Smooth muscle cell (in vitro differentiated cells): ENCODE measurements at regions not wholly inside any gene's neighbourhood (a gene's known extent, or its start where the extent isn't known, plus 50 kb on each side); places are given as distances from the start of the nearest gene placed in this dataset.

Experiments used
- DNase-seq: peaks from one replicate; lab custom pipeline; 2025; ENCODE audit not compliant: unreplicated experiment; lab: John Stamatoyannopoulos, UW
- H2AFZ ChIP-seq: fragments of 200-600 bp; sonication (generic); 2 replicates; pipeline ENCODE4 v1.6.0; 2016; ENCODE audit warnings: antibody characterized with exemption, low read depth, mild to moderate bottlenecking
- H3F3A ChIP-seq: fragments of 200-600 bp; sonication (generic); 2 replicates; pipeline ENCODE4 v1.6.0; 2017; ENCODE audit warnings: antibody characterized with exemption, low read depth
- H3K27ac ChIP-seq: fragments of 200-600 bp; sonication (generic); 2 replicates; pipeline ENCODE4 v1.5.1; 2016; ENCODE audit warnings: low read depth, mild to moderate bottlenecking
- H3K27me3 ChIP-seq: fragments of 200-600 bp; sonication (generic); 2 replicates; pipeline ENCODE4 v1.6.1; 2016; ENCODE audit warnings: low read depth, mild to moderate bottlenecking
- H3K36me3 ChIP-seq: fragments of 200-600 bp; sonication (generic); 2 replicates; pipeline ENCODE4 v1.5.1; 2016; ENCODE audit warnings: low read depth
- H3K4me1 ChIP-seq: fragments of 200-600 bp; sonication (generic); 2 replicates; pipeline ENCODE4 v1.5.1; 2016; ENCODE audit warnings: low read depth
- H3K4me2 ChIP-seq: fragments of 200-600 bp; sonication (generic); 2 replicates; pipeline ENCODE4 v1.6.0; 2016; ENCODE audit warnings: mild to moderate bottlenecking
- H3K4me3 ChIP-seq: fragments of 200-600 bp; sonication (generic); 2 replicates; pipeline ENCODE4 v1.5.1; 2016; ENCODE audit warnings: mild to moderate bottlenecking
- H3K79me2 ChIP-seq: fragments of 200-600 bp; sonication (generic); 2 replicates; pipeline ENCODE4 v1.6.0; 2016; ENCODE audit warnings: low read depth, mild to moderate bottlenecking
- H3K9ac ChIP-seq: fragments of 200-600 bp; sonication (generic); 2 replicates; pipeline ENCODE4 v1.6.0; 2016; ENCODE audit warnings: low read depth
- H3K9me3 ChIP-seq: fragments of 200-600 bp; sonication (generic); replicated peaks from 2 replicates; pipeline ENCODE4 v1.5.1; 2016; ENCODE audit warnings: low read depth
- H4K20me1 ChIP-seq: fragments of 200-600 bp; sonication (generic); 2 replicates; pipeline ENCODE4 v1.6.0; 2016; ENCODE audit warnings: low read depth
- WGBS: methylation state at CpG from one replicate; pipeline ENCODE4 v1.1.7; 2016; ENCODE audit warnings: low lambda C conversion rate; 5-methylcytosine and 5-hydroxymethylcytosine counted together
- TF ChIP-seq, protein P1 (sequence below): fragments of 200-600 bp; sonication (generic); IDR thresholded peaks from 2 replicates; pipeline ENCODE4 v1.5.1; 2017; ENCODE audit warnings: borderline replicate concordance, mild to moderate bottlenecking, antibody characterized with exemption; ENCODE audit not compliant: insufficient read depth, poor library complexity, severe bottlenecking

DNA sequence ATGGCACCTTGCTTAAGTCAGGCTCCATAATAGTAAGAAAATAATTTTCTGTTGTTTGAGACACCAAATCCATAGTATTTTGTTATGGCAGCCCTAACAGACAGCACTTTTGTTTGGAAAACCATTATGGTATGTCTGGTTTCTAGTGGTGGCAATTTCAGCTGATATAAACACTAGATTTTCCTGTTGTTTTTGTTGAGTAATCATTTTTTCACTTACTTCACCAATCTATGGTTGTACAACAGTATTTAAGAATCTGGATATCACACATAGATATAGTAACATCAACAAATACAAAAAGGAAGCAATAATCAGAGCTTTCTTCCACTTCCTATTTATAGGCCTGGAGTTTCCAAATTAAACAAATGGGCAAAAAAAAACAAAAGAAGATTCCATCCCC, 725.8 kb upstream of the POM121L12 start:
- Histone ChIP-seq H3K4me2 (no peak overlapping the region), H3K36me3 (no peaks in the 10 kb centered on the region), H3K9ac (no peak overlapping the region), H3K4me1 (no peaks in the 10 kb centered on the region), H3F3A (no peaks in the 10 kb centered on the region), H4K20me1 (no peaks in the 10 kb centered on the region), H3K4me3 (no peak overlapping the region), H3K79me2 (no peaks in the 10 kb centered on the region), H2AFZ (no peak overlapping the region), H3K9me3 (no peaks in the 10 kb centered on the region), H3K27ac (no peak overlapping the region), H3K27me3 (no peaks in the 10 kb centered on the region)
- no peak for DNase-seq
- TF ChIP-seq, protein P1, sequence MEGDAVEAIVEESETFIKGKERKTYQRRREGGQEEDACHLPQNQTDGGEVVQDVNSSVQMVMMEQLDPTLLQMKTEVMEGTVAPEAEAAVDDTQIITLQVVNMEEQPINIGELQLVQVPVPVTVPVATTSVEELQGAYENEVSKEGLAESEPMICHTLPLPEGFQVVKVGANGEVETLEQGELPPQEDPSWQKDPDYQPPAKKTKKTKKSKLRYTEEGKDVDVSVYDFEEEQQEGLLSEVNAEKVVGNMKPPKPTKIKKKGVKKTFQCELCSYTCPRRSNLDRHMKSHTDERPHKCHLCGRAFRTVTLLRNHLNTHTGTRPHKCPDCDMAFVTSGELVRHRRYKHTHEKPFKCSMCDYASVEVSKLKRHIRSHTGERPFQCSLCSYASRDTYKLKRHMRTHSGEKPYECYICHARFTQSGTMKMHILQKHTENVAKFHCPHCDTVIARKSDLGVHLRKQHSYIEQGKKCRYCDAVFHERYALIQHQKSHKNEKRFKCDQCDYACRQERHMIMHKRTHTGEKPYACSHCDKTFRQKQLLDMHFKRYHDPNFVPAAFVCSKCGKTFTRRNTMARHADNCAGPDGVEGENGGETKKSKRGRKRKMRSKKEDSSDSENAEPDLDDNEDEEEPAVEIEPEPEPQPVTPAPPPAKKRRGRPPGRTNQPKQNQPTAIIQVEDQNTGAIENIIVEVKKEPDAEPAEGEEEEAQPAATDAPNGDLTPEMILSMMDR, result no peak

DNA sequence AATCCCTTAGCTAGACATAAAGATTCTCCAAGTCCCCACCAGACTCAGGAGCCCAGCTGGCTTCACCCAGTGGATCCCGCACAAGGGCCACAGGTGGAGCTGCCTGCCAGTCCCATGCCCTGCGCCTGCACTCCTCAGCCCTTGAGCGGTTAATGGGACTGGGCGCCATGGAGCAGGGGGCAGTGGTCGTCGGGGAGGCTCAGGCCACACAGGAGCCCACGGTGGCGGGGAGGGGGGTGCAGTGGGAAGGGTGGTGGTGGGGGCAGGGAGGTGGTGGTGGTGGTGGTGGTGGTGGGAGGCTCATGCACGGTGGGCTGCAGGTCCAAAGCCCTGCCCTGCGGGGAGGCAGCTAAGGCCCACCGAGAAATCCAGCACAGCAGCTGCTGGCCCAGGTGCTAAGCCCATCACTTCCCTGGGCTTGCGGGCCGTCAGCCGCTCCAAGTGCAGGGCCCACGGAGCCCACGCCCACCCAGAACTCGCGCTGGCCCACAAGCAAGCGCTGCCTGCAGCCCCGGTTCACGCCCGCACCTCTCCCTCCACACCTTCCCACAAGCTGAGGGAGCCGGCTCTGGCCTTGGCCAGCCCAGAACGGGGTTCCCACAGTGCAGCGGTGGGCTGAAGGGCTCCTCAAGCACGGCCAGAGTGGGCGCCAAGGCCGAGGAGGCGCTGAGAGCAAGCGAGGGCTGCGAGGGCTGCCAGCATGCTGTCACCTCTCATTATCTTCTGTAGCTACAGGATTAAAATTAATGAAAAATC, 732.5 kb upstream of the POM121L12 start:
- H3K9ac ChIP-seq, result no peak overlapping the region
- H4K20me1 ChIP-seq, result no peaks in the 10 kb centered on the region
- no peaks in the 10 kb centered on the region for H3K36me3 ChIP-seq
- no peaks in the 10 kb centered on the region for H3K27me3 ChIP-seq
- TF ChIP-seq, protein P1, result no peak
- H3K4me1 ChIP-seq, result no peaks in the 10 kb centered on the region
- H3K27ac ChIP-seq, result no peak overlapping the region
- H3K79me2 ChIP-seq, result no peaks in the 10 kb centered on the region
- no peaks in the 10 kb centered on the region for H3F3A ChIP-seq
- 96% methylated on average over 24 of the region's 31 CpGs for WGBS
- no peak overlapping the region for H2AFZ ChIP-seq
- H3K4me3 ChIP-seq, result no peak overlapping the region
- H3K4me2 ChIP-seq, result no peak overlapping the region
- no peak for DNase-seq
- no peaks in the 10 kb centered on the region for H3K9me3 ChIP-seq

DNA sequence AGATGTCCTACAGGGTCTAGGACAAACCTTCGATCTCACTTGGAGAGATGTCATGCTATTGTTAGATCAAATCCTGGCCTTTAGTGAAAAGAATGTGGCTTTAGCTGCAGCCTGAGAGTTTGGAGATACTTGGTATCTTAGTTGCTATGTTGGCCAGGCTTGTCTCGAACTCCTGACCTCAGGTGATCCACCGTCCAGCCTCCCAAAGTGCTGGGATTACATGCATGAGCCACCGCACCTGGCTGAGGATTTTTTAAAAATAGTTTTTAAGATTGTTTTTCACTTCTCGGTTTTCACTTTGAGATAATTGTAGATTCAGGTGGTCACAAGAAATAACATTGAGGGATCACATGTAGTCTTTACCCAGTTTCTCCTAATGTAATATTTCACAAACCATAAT, 738.3 kb upstream of the POM121L12 start:
- H3K36me3 ChIP-seq, result no peaks in the 10 kb centered on the region
- H3K27me3 ChIP-seq, result no peaks in the 10 kb centered on the region
- H3K27ac ChIP-seq, result no peak overlapping the region
- H3F3A ChIP-seq, result no peaks in the 10 kb centered on the region
- TF ChIP-seq, protein P1, result no peak
- no peaks in the 10 kb centered on the region for H3K4me1 ChIP-seq
- DNase-seq, result no peak
- no peaks in the 10 kb centered on the region for H4K20me1 ChIP-seq
- no peaks in the 10 kb centered on the region for H3K9me3 ChIP-seq
- no peak overlapping the region for H2AFZ ChIP-seq
- no peak overlapping the region for H3K4me3 ChIP-seq
- H3K9ac ChIP-seq, result no peak overlapping the region
- 96% methylated on average over 5 of the region's 5 CpGs for WGBS
- no peak overlapping the region for H3K4me2 ChIP-seq
- H3K79me2 ChIP-seq, result no peaks in the 10 kb centered on the region

DNA sequence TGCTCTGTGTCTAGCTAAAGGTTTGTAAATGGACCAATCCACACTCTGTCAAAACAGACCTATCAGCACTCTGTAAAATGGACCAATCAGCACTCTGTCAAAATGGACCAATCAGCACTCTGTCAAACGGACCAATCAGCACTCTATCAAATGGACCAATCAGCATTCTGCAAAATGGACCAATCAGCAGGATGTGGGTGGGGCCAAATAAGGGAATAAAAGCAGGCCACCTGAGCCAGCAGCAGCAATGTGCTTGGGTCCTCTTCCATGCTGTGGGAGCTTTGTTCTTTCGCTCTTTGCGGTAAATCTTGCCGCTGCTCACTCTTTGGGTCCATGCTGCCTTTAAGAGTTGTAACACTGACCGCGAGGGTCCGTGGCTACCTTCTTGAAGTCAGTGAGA, 740.5 kb upstream of the POM121L12 start:
- Histone ChIP-seq H3K79me2 (no peaks in the 10 kb centered on the region), H3K9ac (no peak overlapping the region), H3K36me3 (no peaks in the 10 kb centered on the region), H3K4me3 (no peak overlapping the region), H2AFZ (no peak overlapping the region), H3K4me2 (no peak overlapping the region), H3K4me1 (no peaks in the 10 kb centered on the region), H3K27me3 (no peaks in the 10 kb centered on the region), H3K9me3 (no peaks in the 10 kb centered on the region), H3F3A (no peaks in the 10 kb centered on the region), H4K20me1 (no peaks in the 10 kb centered on the region), H3K27ac (no peak overlapping the region)
- 95% methylated on average over 7 of the region's 7 CpGs for WGBS
- no peak for DNase-seq
- TF ChIP-seq, protein P1, result no peak
